ENCODE measurements at regions not wholly inside any gene's neighbourhood (a gene's known extent, or its start where the extent isn't known, plus 50 kb on each side); places are given as distances from the start of the nearest gene placed in this dataset.

DNA sequence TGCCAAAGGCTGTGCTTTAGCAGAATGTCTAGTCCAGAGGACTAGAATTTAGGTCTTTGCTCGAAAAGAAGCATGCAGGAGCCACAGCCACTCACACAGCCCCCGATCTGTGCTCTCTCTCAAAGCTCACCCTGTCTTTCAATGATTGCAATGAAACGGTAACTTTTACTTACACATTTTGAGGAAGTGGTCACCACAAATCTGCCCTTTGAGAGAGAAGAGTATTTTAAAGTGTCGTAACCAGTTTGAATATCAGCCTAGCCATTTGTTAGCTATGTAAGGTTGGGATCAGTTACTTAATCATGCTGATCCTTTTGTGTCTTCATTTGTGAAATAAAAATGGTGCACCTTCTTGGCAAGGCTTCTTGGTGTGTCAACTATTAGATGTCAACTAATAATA, 209.0 kb downstream of the TFAP2A start:
- Histone ChIP-seq H3K18ac (ENCODE audit: insufficient read length, low read depth, low read length) (no peak overlapping the region), H2AK5ac (ENCODE audit: insufficient read length, low read length) (no peak overlapping the region), H3K56ac (ENCODE audit: insufficient read length, low read depth, low read length) (no peak overlapping the region), H3K23me2 (ENCODE audit: insufficient read length, low read depth, low read length, poor library complexity, severe bottlenecking) (no peaks in the 10 kb centered on the region), H3T11ph (ENCODE audit: low read length) (no peak overlapping the region), H4K91ac (ENCODE audit: insufficient read length, low read depth, low read length) (no peak overlapping the region), H3K23ac (ENCODE audit: insufficient read length, low read depth, low read length) (no peak overlapping the region), H3K27ac (ENCODE audit: insufficient read length, low read depth, low read length) (no peak overlapping the region), H3K4me1 (ENCODE audit: insufficient read depth, low read length) (no peaks in the 10 kb centered on the region), H2BK5ac (ENCODE audit: insufficient read length, low read length) (no peak overlapping the region), H3K79me2 (ENCODE audit: insufficient read depth, low read length) (no peaks in the 10 kb centered on the region), H4K20me1 (ENCODE audit: control insufficient read depth, insufficient read depth, insufficient read length) (no peaks in the 10 kb centered on the region), H2AFZ (ENCODE audit: low read length) (no peak overlapping the region), H3K9me3 (ENCODE audit: control insufficient read depth, low read depth, low read length) (no peaks in the 10 kb centered on the region), H4K5ac (ENCODE audit: insufficient read length, low read depth, low read length) (no peak overlapping the region), H3K79me1 (ENCODE audit: insufficient read depth, low read depth, low read length, poor library complexity, severe bottlenecking) (no peaks in the 10 kb centered on the region), H2BK15ac (ENCODE audit: low read depth, low read length) (no peak overlapping the region), H3K27me3 (ENCODE audit: insufficient read depth, low read length) (no peaks in the 10 kb centered on the region), H3K4me2 (ENCODE audit: insufficient read depth, insufficient read length, low read length) (no peak overlapping the region), H4K8ac (replicated peaks; ENCODE audit: insufficient read length, low read depth, low read length) (no peak overlapping the region), H2BK120ac (ENCODE audit: low read depth, low read length, poor library complexity, severe bottlenecking) (no peak overlapping the region), H3K4ac (ENCODE audit: low read depth, low read length) (no peak overlapping the region), H2BK20ac (ENCODE audit: low read depth, low read length, poor library complexity, severe bottlenecking) (no peak overlapping the region), H3K9ac (ENCODE audit: extremely low read depth, insufficient read length, low read length) (no peak overlapping the region), H3K14ac (ENCODE audit: insufficient read depth, low read length) (no peak overlapping the region), H2BK12ac (ENCODE audit: insufficient read length, low read depth, low read length) (no peak overlapping the region)
- Mint-ChIP-seq H3K9me3 (no peaks in the 10 kb centered on the region; a peak in 1 of 5 replicates), H3K27ac (no peak overlapping the region), H3K4me3 (no peak overlapping the region), H3K4me1 (peaks cover 4 to 7% of the 10 kb centered on the region in 2 experiments), H3K27me3 (ENCODE audit: low read depth) (peaks cover 14% of the 10 kb centered on the region), H3K36me3 (ENCODE audit: insufficient read depth in 1 of 3, low read depth in 3 of 3) (no peaks in the 10 kb centered on the region)
- no peak for DNase-seq
- WGBS (ENCODE audit: extremely low coverage, insufficient read length, low lambda C conversion rate), result no CpG with 5 or more reads among the region's 4 CpGs
- TF ChIP-seq, protein P1, sequence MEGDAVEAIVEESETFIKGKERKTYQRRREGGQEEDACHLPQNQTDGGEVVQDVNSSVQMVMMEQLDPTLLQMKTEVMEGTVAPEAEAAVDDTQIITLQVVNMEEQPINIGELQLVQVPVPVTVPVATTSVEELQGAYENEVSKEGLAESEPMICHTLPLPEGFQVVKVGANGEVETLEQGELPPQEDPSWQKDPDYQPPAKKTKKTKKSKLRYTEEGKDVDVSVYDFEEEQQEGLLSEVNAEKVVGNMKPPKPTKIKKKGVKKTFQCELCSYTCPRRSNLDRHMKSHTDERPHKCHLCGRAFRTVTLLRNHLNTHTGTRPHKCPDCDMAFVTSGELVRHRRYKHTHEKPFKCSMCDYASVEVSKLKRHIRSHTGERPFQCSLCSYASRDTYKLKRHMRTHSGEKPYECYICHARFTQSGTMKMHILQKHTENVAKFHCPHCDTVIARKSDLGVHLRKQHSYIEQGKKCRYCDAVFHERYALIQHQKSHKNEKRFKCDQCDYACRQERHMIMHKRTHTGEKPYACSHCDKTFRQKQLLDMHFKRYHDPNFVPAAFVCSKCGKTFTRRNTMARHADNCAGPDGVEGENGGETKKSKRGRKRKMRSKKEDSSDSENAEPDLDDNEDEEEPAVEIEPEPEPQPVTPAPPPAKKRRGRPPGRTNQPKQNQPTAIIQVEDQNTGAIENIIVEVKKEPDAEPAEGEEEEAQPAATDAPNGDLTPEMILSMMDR (conservative IDR thresholded peaks at IDR 0.05), result no peak

Data from H9 (cell line).